KMS-11 (cell line): ENCODE measurements at regions not wholly inside any gene's neighbourhood (a gene's known extent, or its start where the extent isn't known, plus 50 kb on each side); places are given as distances from the start of the nearest gene placed in this dataset.

Experiments used
- H2AFZ ChIP-seq: fragments of 200-600 bp; sonication (generic); 2 replicates; pipeline ENCODE4 v1.6.1; 2016; ENCODE audit warnings: antibody characterized with exemption, mixed run types, low read depth
- H3K27ac ChIP-seq: fragments of 200-600 bp; sonication (generic); 2 replicates; pipeline ENCODE4 v1.6.1; 2016; ENCODE audit warnings: mild to moderate bottlenecking, mixed run types
- H3K27me3 ChIP-seq: fragments of 200-600 bp; sonication (generic); 2 replicates; pipeline ENCODE4 v1.6.1; 2017; ENCODE audit warnings: mild to moderate bottlenecking, low read depth, mixed run types, moderate library complexity; ENCODE audit not compliant: insufficient read depth
- H3K36me3 ChIP-seq: fragments of 200-600 bp; sonication (generic); 2 replicates; pipeline ENCODE4 v1.6.1; 2017; ENCODE audit warnings: mild to moderate bottlenecking, mixed run types; ENCODE audit not compliant: insufficient read depth
- H3K4me1 ChIP-seq: fragments of 200-600 bp; sonication (generic); 2 replicates; pipeline ENCODE4 v1.6.1; 2016; ENCODE audit warnings: mild to moderate bottlenecking, low read depth, mixed run types; ENCODE audit not compliant: poor library complexity, severe bottlenecking
- H3K4me2 ChIP-seq: fragments of 200-600 bp; sonication (generic); 2 replicates; pipeline ENCODE4 v1.7.0; 2016; ENCODE audit warnings: mild to moderate bottlenecking, mixed run types
- H3K4me3 ChIP-seq: fragments of 200-600 bp; sonication (generic); IDR thresholded peaks from 2 replicates; pipeline ENCODE4 v1.6.1; 2017; ENCODE audit warnings: low read depth, low read length, mixed read lengths; ENCODE audit not compliant: insufficient read depth
- H3K79me2 ChIP-seq: fragments of 200-600 bp; sonication (generic); 2 replicates; pipeline ENCODE4 v1.6.1; 2016; ENCODE audit warnings: low read depth, mixed run types; ENCODE audit not compliant: insufficient read depth
- H3K9ac ChIP-seq: fragments of 200-600 bp; sonication (generic); 2 replicates; pipeline ENCODE4 v1.6.1; 2016; ENCODE audit warnings: mild to moderate bottlenecking, mixed run types
- H4K20me1 ChIP-seq: fragments of 200-600 bp; sonication (generic); 2 replicates; pipeline ENCODE4 v1.6.1; 2016; ENCODE audit warnings: mild to moderate bottlenecking, mixed run types; ENCODE audit not compliant: insufficient read depth
- CTCF ChIP-seq: fragments of 200-600 bp; sonication (generic); conservative IDR thresholded peaks from 2 replicates; pipeline ENCODE4 v1.6.1; 2017; ENCODE audit warnings: low read depth, mild to moderate bottlenecking, antibody characterized with exemption, low read length, moderate library complexity, mixed read lengths

GRCh38 chr4:89482926-89483595 is 175.5 kb upstream of the GPRIN3 start:
- Histone ChIP-seq H4K20me1 (no peaks in the 10 kb centered on the region), H2AFZ (no peak overlapping the region), H3K36me3 (no peaks in the 10 kb centered on the region), H3K79me2 (no peaks in the 10 kb centered on the region), H3K9ac (no peak overlapping the region), H3K4me2 (no peak overlapping the region), H3K27me3 (no peaks in the 10 kb centered on the region), H3K4me3 (no peak overlapping the region), H3K27ac (no peak overlapping the region), H3K4me1 (peaks cover 4% of the 10 kb centered on the region)
- no peak for TF ChIP-seq CTCF

- no peak overlapping the region for H3K27ac ChIP-seq
- TF ChIP-seq CTCF, result no peak
- H2AFZ ChIP-seq, result no peak overlapping the region
- H3K9ac ChIP-seq, result no peak overlapping the region
- H3K4me3 ChIP-seq, result no peak overlapping the region
- no peaks in the 10 kb centered on the region for H3K79me2 ChIP-seq
- no peaks in the 10 kb centered on the region for H3K4me1 ChIP-seq
- no peaks in the 10 kb centered on the region for H4K20me1 ChIP-seq
- H3K4me2 ChIP-seq, result no peak overlapping the region
- H3K27me3 ChIP-seq, result no peaks in the 10 kb centered on the region
- H3K36me3 ChIP-seq, result no peaks in the 10 kb centered on the region
These were observed 174.7 kb upstream of the GPRIN3 start for GRCh38 chr4:89482251-89482650.

- H3K27me3 ChIP-seq, result no peaks in the 10 kb centered on the region
- H2AFZ ChIP-seq, result no peak overlapping the region
- H3K9ac ChIP-seq, result no peak overlapping the region
- no peak for TF ChIP-seq CTCF
- no peaks in the 10 kb centered on the region for H3K4me1 ChIP-seq
- no peak overlapping the region for H3K27ac ChIP-seq
- H4K20me1 ChIP-seq, result no peaks in the 10 kb centered on the region
- no peak overlapping the region for H3K4me2 ChIP-seq
- H3K36me3 ChIP-seq, result no peaks in the 10 kb centered on the region
- H3K79me2 ChIP-seq, result no peaks in the 10 kb centered on the region
- H3K4me3 ChIP-seq, result no peak overlapping the region
These were observed 162.4 kb upstream of the GPRIN3 start for GRCh38 chr4:89469930-89470375.

GRCh38 chr4:89469516-89469915 is 161.9 kb upstream of the GPRIN3 start:
- H3K27ac ChIP-seq, result no peak overlapping the region

More at GRCh38 chr4:89469516-89469915, 161.9 kb upstream of the GPRIN3 start:
- Histone ChIP-seq H3K27me3 (no peaks in the 10 kb centered on the region), H3K4me2 (no peak overlapping the region), H4K20me1 (no peaks in the 10 kb centered on the region), H3K79me2 (no peaks in the 10 kb centered on the region), H3K9ac (no peak overlapping the region), H3K4me1 (no peaks in the 10 kb centered on the region), H3K36me3 (no peaks in the 10 kb centered on the region), H3K4me3 (no peak overlapping the region), H2AFZ (no peak overlapping the region)
- TF ChIP-seq CTCF, result no peak
